Tibial artery (tissue), 4 donors: ENCODE measurements at regions not wholly inside any gene's neighbourhood (a gene's known extent, or its start where the extent isn't known, plus 50 kb on each side); places are given as distances from the start of the nearest gene placed in this dataset.

Experiments used
- DNase-seq, 2 donors: peaks; one replicate each; pipeline ENCODE4 v3.0.0-alpha.2; 2019
- H3K27ac ChIP-seq, 2 donors: fragments of 200-600 bp; sonication (generic) in 1 of 2; 1 replicate in 1 of 2; 2 replicates in 1 of 2; pipeline ENCODE4 v1.5.1; 2018 to 2019; ENCODE audit warnings: mild to moderate bottlenecking in 1 of 2
- H3K27me3 ChIP-seq, 2 donors: fragments of 200-600 bp; sonication (generic) in 1 of 2; one replicate each; pipeline versions ENCODE4 v1.5.1 to v1.6.0; 2016 to 2019
- H3K36me3 ChIP-seq, 3 donors: fragments of 200-600 bp; sonication (generic) in 2 of 3; one replicate each; pipeline ENCODE4 v1.5.1; 2016 to 2019; ENCODE audit warnings: mild to moderate bottlenecking in 2 of 3
- H3K4me1 ChIP-seq, 4 donors: fragments of 200-600 bp; sonication (generic) in 2 of 4; 1 replicate in 3 of 4; 2 replicates in 1 of 4; pipeline ENCODE4 v1.5.1; 2016 to 2019
- H3K4me3 ChIP-seq, 2 donors: fragments of 200-600 bp; sonication (generic) in 1 of 2; 1 replicate in 1 of 2; 2 replicates in 1 of 2; pipeline ENCODE4 v1.5.1; 2018 to 2019; ENCODE audit warnings: mild to moderate bottlenecking in 2 of 2
- H3K9me3 ChIP-seq, 3 donors: fragments of 200-600 bp; sonication (generic) in 1 of 3; one replicate each; pipeline ENCODE4 v1.5.1; 2016 to 2019
- intact Hi-C: fragments of 100-400 bp; cut with DNase I; formaldehyde crosslinking; loops from one replicate; pipeline ENCODE4 v1.15.0; 2023; ENCODE audit warnings: low total_unique reads
- TF ChIP-seq, protein P1 (sequence below), 2 experiments: fragments of 200-600 bp in 1 of 2; fragments of 450-650 bp in 1 of 2; IDR thresholded peaks; one replicate each; pipeline ENCODE4 v1.5.1; 2017 to 2019; ENCODE audit warnings: antibody characterized with exemption in 2 of 2, mild to moderate bottlenecking in 1 of 2, moderate library complexity in 1 of 2

DNA sequence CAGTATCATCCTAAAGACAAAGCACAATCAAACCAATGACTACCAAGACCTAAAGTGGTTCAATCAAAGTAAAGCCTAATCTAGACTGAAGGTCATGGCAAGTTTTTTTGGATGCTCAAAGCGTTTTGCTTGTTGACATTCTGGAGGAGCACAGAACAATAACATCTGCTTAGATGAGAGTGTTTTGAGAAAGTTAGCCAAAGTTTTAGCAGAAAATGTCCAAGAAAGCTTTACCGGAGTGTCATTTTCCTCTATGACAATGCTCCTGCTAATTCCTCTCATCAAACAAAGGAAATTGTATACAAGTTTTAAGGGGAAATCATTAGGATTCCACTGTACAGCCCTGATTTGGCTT is 256.9 kb upstream of the FAT3 start:
- TF ChIP-seq, protein P1, sequence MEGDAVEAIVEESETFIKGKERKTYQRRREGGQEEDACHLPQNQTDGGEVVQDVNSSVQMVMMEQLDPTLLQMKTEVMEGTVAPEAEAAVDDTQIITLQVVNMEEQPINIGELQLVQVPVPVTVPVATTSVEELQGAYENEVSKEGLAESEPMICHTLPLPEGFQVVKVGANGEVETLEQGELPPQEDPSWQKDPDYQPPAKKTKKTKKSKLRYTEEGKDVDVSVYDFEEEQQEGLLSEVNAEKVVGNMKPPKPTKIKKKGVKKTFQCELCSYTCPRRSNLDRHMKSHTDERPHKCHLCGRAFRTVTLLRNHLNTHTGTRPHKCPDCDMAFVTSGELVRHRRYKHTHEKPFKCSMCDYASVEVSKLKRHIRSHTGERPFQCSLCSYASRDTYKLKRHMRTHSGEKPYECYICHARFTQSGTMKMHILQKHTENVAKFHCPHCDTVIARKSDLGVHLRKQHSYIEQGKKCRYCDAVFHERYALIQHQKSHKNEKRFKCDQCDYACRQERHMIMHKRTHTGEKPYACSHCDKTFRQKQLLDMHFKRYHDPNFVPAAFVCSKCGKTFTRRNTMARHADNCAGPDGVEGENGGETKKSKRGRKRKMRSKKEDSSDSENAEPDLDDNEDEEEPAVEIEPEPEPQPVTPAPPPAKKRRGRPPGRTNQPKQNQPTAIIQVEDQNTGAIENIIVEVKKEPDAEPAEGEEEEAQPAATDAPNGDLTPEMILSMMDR (IDR thresholded peaks at IDR 0.05), result no peak
- Histone ChIP-seq H3K27me3 (no peaks in the 10 kb centered on the region), H3K4me1 (peaks cover 0 to 14% (median 0%) of the 10 kb centered on the region in 4 donors), H3K4me3 (no peak overlapping the region), H3K36me3 (no peaks in the 10 kb centered on the region), H3K9me3 (no peaks in the 10 kb centered on the region), H3K27ac (no peak overlapping the region)
- DNase-seq, result no peak
- intact Hi-C loops, result no loop called here

DNA sequence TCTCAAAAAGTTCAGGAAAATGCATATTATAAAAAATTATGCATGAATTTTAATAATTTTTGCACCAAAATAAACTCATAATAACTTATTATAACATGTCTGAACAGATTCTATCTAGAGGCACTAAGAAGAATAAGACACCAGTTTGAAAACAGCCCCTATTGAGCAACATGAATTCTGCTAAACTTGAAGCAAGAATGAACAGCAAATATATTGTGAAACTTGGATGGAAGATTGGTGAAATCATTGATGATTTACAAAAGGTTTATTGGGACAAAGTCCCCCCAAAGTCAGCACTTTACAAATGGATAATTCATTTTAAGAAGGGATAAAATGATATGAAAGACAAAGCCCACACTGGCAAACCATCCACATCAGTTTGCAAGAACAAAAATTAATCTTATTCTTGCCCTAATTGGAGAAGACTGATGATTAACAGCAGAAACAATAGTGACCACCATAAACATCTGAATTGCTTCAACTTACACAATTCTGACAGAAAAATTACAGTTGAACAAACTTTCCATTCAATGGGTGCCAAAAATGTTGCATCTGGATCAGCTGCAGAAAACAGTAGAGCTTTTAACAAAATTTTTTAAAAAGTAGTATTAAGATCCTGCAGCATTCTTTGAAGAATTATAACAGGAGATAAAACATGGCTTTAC is 257.5 kb upstream of the FAT3 start:
- no peak overlapping the region for H3K27ac ChIP-seq
- no peaks in the 10 kb centered on the region for H3K27me3 ChIP-seq
- peaks cover 0 to 4% (median 0%) of the 10 kb centered on the region in 3 donors for H3K9me3 ChIP-seq
- H3K36me3 ChIP-seq, result no peaks in the 10 kb centered on the region
- TF ChIP-seq, protein P1 (IDR thresholded peaks at IDR 0.05), result no peak
- intact Hi-C loops, result no loop called here
- no peak overlapping the region for H3K4me3 ChIP-seq
- DNase-seq, result no peak
- H3K4me1 ChIP-seq, result peaks cover 0 to 14% (median 0%) of the 10 kb centered on the region in 4 donors

DNA sequence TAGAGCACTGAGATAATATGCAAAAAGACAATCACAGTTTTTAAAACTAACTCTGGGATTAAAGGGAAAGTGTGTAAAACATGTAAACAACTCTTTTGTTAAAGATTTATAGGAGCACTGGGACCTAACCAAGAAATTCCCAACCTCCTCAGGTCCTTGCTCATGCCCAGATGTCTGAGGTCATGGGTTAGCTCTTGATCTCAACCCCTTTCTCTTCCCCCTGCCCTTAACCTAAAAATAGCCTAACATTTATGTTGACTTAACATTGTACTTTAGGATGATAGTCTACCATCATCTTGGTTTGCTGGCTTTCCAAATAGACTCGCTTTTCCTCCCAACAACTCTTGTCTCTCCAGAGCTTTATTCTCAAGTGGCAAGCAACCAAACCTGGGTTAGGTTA is 258.2 kb upstream of the FAT3 start:
- no peaks in the 10 kb centered on the region for H3K36me3 ChIP-seq
- TF ChIP-seq, protein P1 (IDR thresholded peaks at IDR 0.05), result no peak
- H3K9me3 ChIP-seq, result peaks cover 0 to 11% (median 1%) of the 10 kb centered on the region in 3 donors
- intact Hi-C loops, result no loop called here
- no peaks in the 10 kb centered on the region for H3K27me3 ChIP-seq
- H3K4me3 ChIP-seq, result no peak overlapping the region
- no peak for DNase-seq
- no peak overlapping the region for H3K27ac ChIP-seq
- peaks cover 0 to 14% (median 0%) of the 10 kb centered on the region in 4 donors for H3K4me1 ChIP-seq

DNA sequence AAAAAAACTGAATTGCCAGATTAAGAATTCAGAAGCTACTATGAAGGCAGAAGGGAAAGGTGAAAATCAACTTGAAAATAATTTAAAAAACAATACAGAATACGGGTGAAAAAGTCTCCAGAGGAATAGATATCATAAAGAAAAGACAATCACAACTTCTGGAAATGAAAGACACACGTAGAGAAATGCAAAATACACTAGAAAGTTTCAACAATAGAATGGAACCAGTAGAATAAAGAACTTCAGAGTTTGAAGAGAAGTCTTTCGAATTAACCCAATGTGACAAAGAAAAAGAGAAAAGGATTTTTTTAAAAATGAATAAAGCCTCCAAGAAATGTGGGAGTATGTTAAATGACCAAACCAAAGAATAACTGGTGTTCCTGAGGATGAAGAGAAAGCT is 263.8 kb upstream of the FAT3 start:
- no peak overlapping the region for H3K4me3 ChIP-seq
- H3K9me3 ChIP-seq, result peaks cover 0 to 32% (median 3%) of the 10 kb centered on the region in 3 donors
- intact Hi-C loops, result no loop called here
- no peak overlapping the region for H3K27ac ChIP-seq
- no peak for DNase-seq
- H3K4me1 ChIP-seq, result no peaks in the 10 kb centered on the region
- H3K27me3 ChIP-seq, result no peaks in the 10 kb centered on the region
- H3K36me3 ChIP-seq, result no peaks in the 10 kb centered on the region
- TF ChIP-seq, protein P1 (IDR thresholded peaks at IDR 0.05), result no peak

DNA sequence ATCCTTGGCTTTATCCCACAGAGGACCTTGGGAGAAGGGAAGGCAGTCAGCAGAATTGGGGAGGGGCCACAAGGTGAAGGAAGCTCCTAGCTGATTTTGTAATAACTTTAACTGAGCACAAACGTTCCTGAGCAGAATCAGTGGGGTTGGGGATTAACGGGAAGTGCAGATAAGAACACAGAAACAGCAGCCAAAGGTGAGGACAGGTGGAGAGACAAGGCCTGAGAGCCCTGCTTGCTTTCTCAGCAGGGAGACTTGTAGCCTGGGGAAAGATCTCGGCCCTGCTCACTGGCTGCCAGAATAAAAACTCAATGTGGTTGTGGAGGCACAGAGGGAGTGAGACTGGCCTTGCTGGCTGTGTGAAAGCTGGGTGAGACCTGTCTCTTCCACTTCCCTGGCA is 265.2 kb upstream of the FAT3 start:
- peaks cover 0 to 32% (median 3%) of the 10 kb centered on the region in 3 donors for H3K9me3 ChIP-seq
- intact Hi-C loops, result no loop called here
- TF ChIP-seq, protein P1 (IDR thresholded peaks at IDR 0.05), result no peak

More for the DNA sequence above, 265.2 kb upstream of the FAT3 start:
- Histone ChIP-seq H3K4me3 (no peak overlapping the region), H3K27ac (no peak overlapping the region), H3K4me1 (no peaks in the 10 kb centered on the region), H3K27me3 (no peaks in the 10 kb centered on the region), H3K36me3 (no peaks in the 10 kb centered on the region)
- no peak for DNase-seq
